Activated CD4-positive, alpha-beta T cell treated with anti-CD3 and anti-CD28 coated beads for 4 hours (primary cell): ENCODE measurements at regions not wholly inside any gene's neighbourhood (a gene's known extent, or its start where the extent isn't known, plus 50 kb on each side); places are given as distances from the start of the nearest gene placed in this dataset.

ENCODE experiments used
- DNase-seq, 2 donors: peaks; one replicate each; pipeline ENCODE4 v3.0.0-alpha.2; 2020

DNA sequence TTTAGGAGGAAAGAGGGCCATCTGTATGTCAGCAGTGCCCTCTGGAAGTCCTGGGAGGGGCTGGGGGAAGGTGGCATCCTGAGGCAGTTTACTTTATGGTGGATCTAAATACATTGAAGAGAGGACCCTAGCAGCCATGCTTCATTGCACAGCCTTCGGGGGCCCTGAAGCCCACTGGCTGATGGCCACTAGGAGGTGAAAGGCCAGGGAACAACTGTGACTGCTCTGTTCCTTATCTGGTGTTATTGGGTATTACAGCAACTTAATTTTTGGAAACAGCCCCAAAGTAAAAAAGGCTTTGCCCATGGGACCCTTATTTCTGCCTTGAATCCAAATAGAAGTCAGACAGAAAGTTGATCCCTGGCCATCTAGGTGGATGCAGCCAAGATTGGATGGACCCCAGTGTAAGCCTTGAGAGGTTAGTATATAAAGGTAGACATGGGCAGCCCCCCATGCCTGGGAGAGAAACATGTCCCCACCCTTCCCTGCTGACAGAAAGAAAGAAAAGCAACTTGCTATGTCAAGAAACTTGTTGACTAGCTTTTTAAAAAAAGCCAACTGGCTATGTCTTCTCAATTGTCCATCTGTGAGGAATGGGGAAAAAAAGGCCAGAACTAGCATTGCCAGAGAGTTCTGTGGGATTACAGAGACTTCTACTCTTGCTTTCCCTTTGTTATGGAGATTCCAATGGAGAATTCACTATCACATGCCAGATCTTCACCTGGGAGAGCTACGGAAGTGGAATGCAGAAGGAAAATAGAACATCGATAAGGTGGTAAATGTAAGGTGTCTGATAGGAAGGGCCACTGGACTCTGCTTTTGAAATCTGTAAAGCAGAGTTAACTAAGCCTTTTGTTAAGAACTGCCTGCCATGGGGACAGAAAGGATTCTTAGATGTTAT is 58.6 kb upstream of the OSR1 start:
- no peak for DNase-seq

DNA sequence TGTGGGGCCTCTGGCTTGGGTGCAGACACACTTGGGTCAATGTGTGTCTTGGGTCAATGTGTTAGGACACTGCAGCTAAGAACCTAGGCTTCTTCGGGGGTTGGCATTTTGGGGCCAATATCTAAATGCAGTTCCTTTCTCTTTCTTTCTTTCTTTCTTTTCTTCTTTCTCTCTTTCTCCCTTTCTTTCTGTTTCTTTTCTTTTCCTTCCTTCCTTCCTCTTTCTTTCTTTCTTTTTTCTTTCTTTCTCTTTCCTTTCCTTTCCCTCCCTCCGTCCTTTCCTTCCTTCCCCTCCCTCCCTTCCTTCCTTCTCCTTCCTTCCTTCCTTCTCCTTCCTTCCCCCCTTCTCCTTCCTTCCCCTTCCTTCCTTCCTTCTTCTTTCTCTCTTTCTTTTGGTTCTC is 57.7 kb upstream of the OSR1 start:
- DNase-seq: no peak

DNA sequence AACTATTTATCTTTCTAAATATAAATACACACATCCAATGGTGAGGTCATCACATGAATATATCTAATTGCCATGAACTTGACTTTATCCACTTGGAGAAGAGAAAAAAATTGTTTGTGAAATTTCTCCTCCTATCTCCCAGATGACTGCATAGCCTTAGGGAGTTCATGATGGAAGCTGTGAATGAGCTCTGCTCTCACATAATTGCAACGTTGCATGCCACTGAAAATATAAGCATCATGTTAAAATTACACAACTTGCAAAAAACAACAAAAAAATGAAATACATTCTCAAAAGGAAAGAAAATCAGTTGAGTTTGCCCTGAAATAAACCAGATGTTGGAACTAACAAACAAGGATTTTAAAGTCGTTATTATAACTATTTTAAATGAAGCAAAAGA is 50.6 kb upstream of the OSR1 start:
- DNase-seq: no peak

DNA sequence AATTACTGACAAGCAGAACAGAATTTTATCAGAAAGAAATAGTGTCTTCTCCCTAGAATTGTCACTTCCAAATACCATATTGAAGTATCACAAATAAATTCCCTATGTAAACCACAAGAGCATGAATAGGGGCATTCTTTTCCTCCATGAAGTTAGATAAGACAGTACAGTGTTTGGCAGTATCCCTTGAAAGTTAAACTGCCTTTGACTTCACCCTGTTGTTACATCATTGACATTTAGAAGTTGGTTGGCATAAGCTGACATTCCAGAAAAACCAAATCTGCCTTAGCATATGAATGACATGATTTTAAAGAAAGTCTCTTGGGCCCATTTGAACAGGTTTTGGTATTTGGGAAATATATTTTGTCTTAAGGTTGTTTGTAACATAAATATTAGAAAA is 50.2 kb upstream of the OSR1 start:
- no peak for DNase-seq
